ENCODE measurements at regions not wholly inside any gene's neighbourhood (a gene's known extent, or its start where the extent isn't known, plus 50 kb on each side); places are given as distances from the start of the nearest gene placed in this dataset.

- no peaks in the 10 kb centered on the region for H3K4me1 ChIP-seq (ENCODE audit: control insufficient read depth in 4 of 4, insufficient read depth in 4 of 4, low read length in 3 of 4)
- no peak overlapping the region for H3K4me3 ChIP-seq (ENCODE audit: low read depth in 1 of 3, low read length in 3 of 3)
- H3K27me3 ChIP-seq (ENCODE audit: control insufficient read depth in 4 of 4, insufficient read depth in 4 of 4, low read length in 3 of 4), result no peaks in the 10 kb centered on the region
- no peaks in the 10 kb centered on the region for H3K9me3 ChIP-seq (ENCODE audit: control insufficient read depth in 4 of 4, low read length in 3 of 4)
- no peak overlapping the region for H3K9ac ChIP-seq (ENCODE audit: low read depth in 1 of 2, low read length in 2 of 2)
- WGBS, result 74% methylated on average over 2 of the region's 2 CpGs
- TF ChIP-seq, protein P1, sequence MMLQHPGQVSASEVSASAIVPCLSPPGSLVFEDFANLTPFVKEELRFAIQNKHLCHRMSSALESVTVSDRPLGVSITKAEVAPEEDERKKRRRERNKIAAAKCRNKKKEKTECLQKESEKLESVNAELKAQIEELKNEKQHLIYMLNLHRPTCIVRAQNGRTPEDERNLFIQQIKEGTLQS (IDR thresholded peaks at IDR 0.05), result no peak
- no peak for TF ChIP-seq FOXA1 (IDR thresholded peaks at IDR 0.05)
- no peak for TF ChIP-seq GABPA (IDR thresholded peaks at IDR 0.05 in 1 of 2, conservative IDR thresholded peaks at IDR 0.05 in 1 of 2)
- TF ChIP-seq NR2F2 (IDR thresholded peaks at IDR 0.05), result no peak
- no peak for TF ChIP-seq HNF4G (IDR thresholded peaks at IDR 0.05)
- TF ChIP-seq TAF1 (conservative IDR thresholded peaks at IDR 0.05), result no peak
- TF ChIP-seq, protein P2, sequence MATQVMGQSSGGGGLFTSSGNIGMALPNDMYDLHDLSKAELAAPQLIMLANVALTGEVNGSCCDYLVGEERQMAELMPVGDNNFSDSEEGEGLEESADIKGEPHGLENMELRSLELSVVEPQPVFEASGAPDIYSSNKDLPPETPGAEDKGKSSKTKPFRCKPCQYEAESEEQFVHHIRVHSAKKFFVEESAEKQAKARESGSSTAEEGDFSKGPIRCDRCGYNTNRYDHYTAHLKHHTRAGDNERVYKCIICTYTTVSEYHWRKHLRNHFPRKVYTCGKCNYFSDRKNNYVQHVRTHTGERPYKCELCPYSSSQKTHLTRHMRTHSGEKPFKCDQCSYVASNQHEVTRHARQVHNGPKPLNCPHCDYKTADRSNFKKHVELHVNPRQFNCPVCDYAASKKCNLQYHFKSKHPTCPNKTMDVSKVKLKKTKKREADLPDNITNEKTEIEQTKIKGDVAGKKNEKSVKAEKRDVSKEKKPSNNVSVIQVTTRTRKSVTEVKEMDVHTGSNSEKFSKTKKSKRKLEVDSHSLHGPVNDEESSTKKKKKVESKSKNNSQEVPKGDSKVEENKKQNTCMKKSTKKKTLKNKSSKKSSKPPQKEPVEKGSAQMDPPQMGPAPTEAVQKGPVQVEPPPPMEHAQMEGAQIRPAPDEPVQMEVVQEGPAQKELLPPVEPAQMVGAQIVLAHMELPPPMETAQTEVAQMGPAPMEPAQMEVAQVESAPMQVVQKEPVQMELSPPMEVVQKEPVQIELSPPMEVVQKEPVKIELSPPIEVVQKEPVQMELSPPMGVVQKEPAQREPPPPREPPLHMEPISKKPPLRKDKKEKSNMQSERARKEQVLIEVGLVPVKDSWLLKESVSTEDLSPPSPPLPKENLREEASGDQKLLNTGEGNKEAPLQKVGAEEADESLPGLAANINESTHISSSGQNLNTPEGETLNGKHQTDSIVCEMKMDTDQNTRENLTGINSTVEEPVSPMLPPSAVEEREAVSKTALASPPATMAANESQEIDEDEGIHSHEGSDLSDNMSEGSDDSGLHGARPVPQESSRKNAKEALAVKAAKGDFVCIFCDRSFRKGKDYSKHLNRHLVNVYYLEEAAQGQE (IDR thresholded peaks at IDR 0.05), result no peak
- TF ChIP-seq YY1 (IDR thresholded peaks at IDR 0.05), result no peak
- no peak for TF ChIP-seq EGR1 (IDR thresholded peaks at IDR 0.05; ENCODE audit: low read depth in 2 of 2)
- TF ChIP-seq, protein P3, sequence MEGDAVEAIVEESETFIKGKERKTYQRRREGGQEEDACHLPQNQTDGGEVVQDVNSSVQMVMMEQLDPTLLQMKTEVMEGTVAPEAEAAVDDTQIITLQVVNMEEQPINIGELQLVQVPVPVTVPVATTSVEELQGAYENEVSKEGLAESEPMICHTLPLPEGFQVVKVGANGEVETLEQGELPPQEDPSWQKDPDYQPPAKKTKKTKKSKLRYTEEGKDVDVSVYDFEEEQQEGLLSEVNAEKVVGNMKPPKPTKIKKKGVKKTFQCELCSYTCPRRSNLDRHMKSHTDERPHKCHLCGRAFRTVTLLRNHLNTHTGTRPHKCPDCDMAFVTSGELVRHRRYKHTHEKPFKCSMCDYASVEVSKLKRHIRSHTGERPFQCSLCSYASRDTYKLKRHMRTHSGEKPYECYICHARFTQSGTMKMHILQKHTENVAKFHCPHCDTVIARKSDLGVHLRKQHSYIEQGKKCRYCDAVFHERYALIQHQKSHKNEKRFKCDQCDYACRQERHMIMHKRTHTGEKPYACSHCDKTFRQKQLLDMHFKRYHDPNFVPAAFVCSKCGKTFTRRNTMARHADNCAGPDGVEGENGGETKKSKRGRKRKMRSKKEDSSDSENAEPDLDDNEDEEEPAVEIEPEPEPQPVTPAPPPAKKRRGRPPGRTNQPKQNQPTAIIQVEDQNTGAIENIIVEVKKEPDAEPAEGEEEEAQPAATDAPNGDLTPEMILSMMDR (IDR thresholded peaks at IDR 0.05; ENCODE audit: low read depth, low read length, missing input control), result no peak
- TF ChIP-seq MAX (IDR thresholded peaks at IDR 0.05), result no peak
- TF ChIP-seq RAD21 (IDR thresholded peaks at IDR 0.05), result no peak
- TF ChIP-seq FOXA2 (IDR thresholded peaks at IDR 0.05), result no peak
- no peak for TF ChIP-seq SP1 (IDR thresholded peaks at IDR 0.05)
- no peak for TF ChIP-seq JUND (IDR thresholded peaks at IDR 0.05)
- no peak for TF ChIP-seq HNF4A (conservative IDR thresholded peaks at IDR 0.05)
- TF ChIP-seq RXRA (IDR thresholded peaks at IDR 0.05), result no peak
- no peak overlapping the region for H3K27ac ChIP-seq (ENCODE audit: low read depth in 1 of 2, low read length in 2 of 2)
- no peak for DNase-seq (ENCODE audit: low spot score)
- no peaks in the 10 kb centered on the region for H3K36me3 ChIP-seq (ENCODE audit: control insufficient read depth in 4 of 4, insufficient read depth in 3 of 4, low read depth in 1 of 4, low read length in 3 of 4)
Observed at GRCh38 chr18:39666541-39666940, 2100.9 kb upstream of the CELF4 start.

GRCh38 chr18:39661856-39662366 is 2096.3 kb upstream of the CELF4 start:
- Histone ChIP-seq H3K9ac (ENCODE audit: low read depth in 1 of 2, low read length in 2 of 2) (no peak overlapping the region), H3K9me3 (ENCODE audit: control insufficient read depth in 4 of 4, low read length in 3 of 4) (no peaks in the 10 kb centered on the region), H3K27ac (ENCODE audit: low read depth in 1 of 2, low read length in 2 of 2) (no peak overlapping the region), H3K36me3 (ENCODE audit: control insufficient read depth in 4 of 4, insufficient read depth in 3 of 4, low read depth in 1 of 4, low read length in 3 of 4) (no peaks in the 10 kb centered on the region), H3K4me3 (ENCODE audit: low read depth in 1 of 3, low read length in 3 of 3) (no peak overlapping the region), H3K4me1 (ENCODE audit: control insufficient read depth in 4 of 4, insufficient read depth in 4 of 4, low read length in 3 of 4) (no peaks in the 10 kb centered on the region), H3K27me3 (ENCODE audit: control insufficient read depth in 4 of 4, insufficient read depth in 4 of 4, low read length in 3 of 4) (no peaks in the 10 kb centered on the region)
- DNase-seq (ENCODE audit: low spot score), result no peak
- WGBS, result 91% methylated on average over 2 of the region's 2 CpGs
- TF ChIP-seq RXRA (IDR thresholded peaks at IDR 0.05) (no peak), HNF4G (IDR thresholded peaks at IDR 0.05) (no peak), FOXA1 (IDR thresholded peaks at IDR 0.05) (no peak), JUND (IDR thresholded peaks at IDR 0.05) (no peak), TAF1 (conservative IDR thresholded peaks at IDR 0.05) (no peak)

Measured in liver (tissue), 8 donors.